RWPE2 (cell line): ENCODE measurements at regions not wholly inside any gene's neighbourhood (a gene's known extent, or its start where the extent isn't known, plus 50 kb on each side); places are given as distances from the start of the nearest gene placed in this dataset.

ENCODE experiments used
- ATAC-seq: fragments of 200-7000 bp; cut with Tn5 transposase; 3 replicates; pipeline ENCODE4 v1.9.1; 2021; ENCODE audit warnings: low read depth
- DNase-seq: peaks from one replicate; pipeline ENCODE4 v3.0.0-alpha.2; 2020; ENCODE audit warnings: low spot score
- H3K27ac ChIP-seq: fragments of 450-650 bp; 2 replicates; pipeline ENCODE4 v1.5.1; 2017; ENCODE audit warnings: mild to moderate bottlenecking; ENCODE audit not compliant: poor library complexity, severe bottlenecking
- H3K27me3 ChIP-seq: fragments of 250-450 bp; sonication (Bioruptor Pico); 2 replicates; pipeline ENCODE4 v1.5.1; 2021; ENCODE audit warnings: mild to moderate bottlenecking, moderate library complexity; ENCODE audit not compliant: insufficient read depth, poor library complexity, severe bottlenecking
- H3K36me3 ChIP-seq: fragments of 250-450 bp; sonication (Bioruptor Pico); 2 replicates; pipeline ENCODE4 v1.5.1; 2020; ENCODE audit warnings: low read depth, mild to moderate bottlenecking, moderate library complexity
- H3K4me1 ChIP-seq: fragments of 250-450 bp; sonication (Bioruptor Pico); 2 replicates; pipeline ENCODE4 v1.5.1; 2021; ENCODE audit warnings: mild to moderate bottlenecking, moderate library complexity; ENCODE audit not compliant: insufficient read depth, poor library complexity, severe bottlenecking
- H3K4me3 ChIP-seq: fragments of 250-450 bp; sonication (Bioruptor Pico); 2 replicates; pipeline ENCODE4 v1.5.1; 2021; ENCODE audit warnings: mild to moderate bottlenecking, moderate library complexity; ENCODE audit not compliant: severe bottlenecking
- H3K9me3 ChIP-seq: fragments of 250-450 bp; sonication (Bioruptor Pico); 2 replicates; pipeline ENCODE4 v1.5.1; 2021; ENCODE audit warnings: mild to moderate bottlenecking, moderate library complexity; ENCODE audit not compliant: severe bottlenecking
- TF ChIP-seq, protein P1 (sequence below): fragments of 450-650 bp; IDR thresholded peaks from one replicate; pipeline ENCODE4 v1.5.1; 2017; ENCODE audit warnings: mild to moderate bottlenecking, moderate library complexity; ENCODE audit not compliant: poor library complexity, severe bottlenecking

DNA sequence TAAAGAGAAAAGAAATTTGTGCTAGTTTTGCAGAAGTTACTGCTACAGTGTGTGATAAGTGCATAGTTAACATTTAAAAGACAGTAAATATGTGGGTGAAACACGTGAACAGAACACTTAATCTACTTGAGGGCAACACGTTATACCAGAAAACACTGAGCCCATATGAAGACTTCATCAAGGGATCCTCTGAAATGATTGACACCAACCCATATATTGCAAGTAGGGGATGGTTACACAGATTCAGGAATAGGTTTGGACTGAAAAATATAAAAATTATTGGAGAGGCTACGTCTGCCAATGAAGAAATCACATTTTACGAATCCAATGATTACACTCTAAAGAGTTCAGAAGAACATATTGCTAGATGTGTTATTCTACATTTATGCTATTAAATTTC, 185.6 kb downstream of the GPX5 start:
- TF ChIP-seq, protein P1, sequence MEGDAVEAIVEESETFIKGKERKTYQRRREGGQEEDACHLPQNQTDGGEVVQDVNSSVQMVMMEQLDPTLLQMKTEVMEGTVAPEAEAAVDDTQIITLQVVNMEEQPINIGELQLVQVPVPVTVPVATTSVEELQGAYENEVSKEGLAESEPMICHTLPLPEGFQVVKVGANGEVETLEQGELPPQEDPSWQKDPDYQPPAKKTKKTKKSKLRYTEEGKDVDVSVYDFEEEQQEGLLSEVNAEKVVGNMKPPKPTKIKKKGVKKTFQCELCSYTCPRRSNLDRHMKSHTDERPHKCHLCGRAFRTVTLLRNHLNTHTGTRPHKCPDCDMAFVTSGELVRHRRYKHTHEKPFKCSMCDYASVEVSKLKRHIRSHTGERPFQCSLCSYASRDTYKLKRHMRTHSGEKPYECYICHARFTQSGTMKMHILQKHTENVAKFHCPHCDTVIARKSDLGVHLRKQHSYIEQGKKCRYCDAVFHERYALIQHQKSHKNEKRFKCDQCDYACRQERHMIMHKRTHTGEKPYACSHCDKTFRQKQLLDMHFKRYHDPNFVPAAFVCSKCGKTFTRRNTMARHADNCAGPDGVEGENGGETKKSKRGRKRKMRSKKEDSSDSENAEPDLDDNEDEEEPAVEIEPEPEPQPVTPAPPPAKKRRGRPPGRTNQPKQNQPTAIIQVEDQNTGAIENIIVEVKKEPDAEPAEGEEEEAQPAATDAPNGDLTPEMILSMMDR = no peak
- H3K9me3 ChIP-seq = no peaks in the 10 kb centered on the region
- H3K4me3 ChIP-seq = no peak overlapping the region
- no peaks in the 10 kb centered on the region for H3K36me3 ChIP-seq
- no peaks in the 10 kb centered on the region for H3K27me3 ChIP-seq
- DNase-seq (no peak), ATAC-seq (no peak)
- no peak overlapping the region for H3K27ac ChIP-seq
- no peaks in the 10 kb centered on the region for H3K4me1 ChIP-seq

DNA sequence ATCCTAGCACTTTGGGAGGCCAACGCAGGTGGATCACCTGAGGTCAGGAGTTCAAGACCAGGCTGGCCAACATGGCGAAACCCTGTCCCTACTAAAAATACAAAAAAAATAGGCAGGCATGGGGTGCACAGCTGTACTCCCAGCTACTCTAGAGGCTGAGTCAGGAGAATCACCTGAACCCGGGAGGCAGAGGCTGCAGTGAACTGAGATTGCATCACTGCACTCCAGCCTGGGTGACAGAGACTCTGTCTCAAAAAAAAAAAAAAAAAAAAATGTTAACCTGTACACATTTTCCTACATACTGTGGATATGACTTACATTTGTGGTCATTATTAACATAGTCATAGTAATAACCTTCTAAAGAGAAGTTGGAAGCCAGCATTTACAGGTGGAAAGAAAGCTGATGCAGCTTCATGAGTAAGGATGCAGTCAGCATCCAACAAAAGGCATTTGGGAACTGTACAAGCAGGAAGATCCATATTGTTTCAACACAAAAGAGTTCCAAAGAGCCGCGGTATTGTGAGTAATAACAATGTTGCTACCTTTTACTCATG, 186.2 kb downstream of the GPX5 start:
- H3K27ac ChIP-seq = no peak overlapping the region
- TF ChIP-seq, protein P1 = no peak
- H3K4me3 ChIP-seq = no peak overlapping the region
- peak; percentile 90 for ATAC-seq
- H3K9me3 ChIP-seq = no peaks in the 10 kb centered on the region
- DNase-seq = no peak
- no peaks in the 10 kb centered on the region for H3K36me3 ChIP-seq
- H3K4me1 ChIP-seq = no peaks in the 10 kb centered on the region
- H3K27me3 ChIP-seq = no peaks in the 10 kb centered on the region

DNA sequence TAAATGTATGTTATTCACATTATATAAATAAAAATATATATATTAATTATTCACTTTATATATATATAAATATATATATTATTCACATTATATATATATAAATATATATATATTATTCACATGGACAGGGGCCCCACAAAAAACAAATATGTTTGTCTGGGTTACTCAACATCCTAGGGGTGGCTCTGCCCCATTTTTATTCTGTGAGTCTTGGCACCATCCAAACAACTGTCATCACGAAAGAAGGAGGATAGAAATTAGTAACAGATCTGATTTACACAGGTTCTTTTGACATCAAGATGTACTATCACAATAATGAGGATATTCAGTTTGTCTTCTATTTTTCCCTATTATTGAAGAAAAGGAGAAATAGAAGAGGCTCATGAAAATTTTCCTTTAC, 187.3 kb downstream of the GPX5 start:
- ATAC-seq (no peak), DNase-seq (no peak)
- no peaks in the 10 kb centered on the region for H3K27me3 ChIP-seq
- no peak overlapping the region for H3K4me3 ChIP-seq
- TF ChIP-seq, protein P1 = no peak
- no peaks in the 10 kb centered on the region for H3K36me3 ChIP-seq
- H3K9me3 ChIP-seq = no peaks in the 10 kb centered on the region
- no peak overlapping the region for H3K27ac ChIP-seq
- H3K4me1 ChIP-seq = no peaks in the 10 kb centered on the region

DNA sequence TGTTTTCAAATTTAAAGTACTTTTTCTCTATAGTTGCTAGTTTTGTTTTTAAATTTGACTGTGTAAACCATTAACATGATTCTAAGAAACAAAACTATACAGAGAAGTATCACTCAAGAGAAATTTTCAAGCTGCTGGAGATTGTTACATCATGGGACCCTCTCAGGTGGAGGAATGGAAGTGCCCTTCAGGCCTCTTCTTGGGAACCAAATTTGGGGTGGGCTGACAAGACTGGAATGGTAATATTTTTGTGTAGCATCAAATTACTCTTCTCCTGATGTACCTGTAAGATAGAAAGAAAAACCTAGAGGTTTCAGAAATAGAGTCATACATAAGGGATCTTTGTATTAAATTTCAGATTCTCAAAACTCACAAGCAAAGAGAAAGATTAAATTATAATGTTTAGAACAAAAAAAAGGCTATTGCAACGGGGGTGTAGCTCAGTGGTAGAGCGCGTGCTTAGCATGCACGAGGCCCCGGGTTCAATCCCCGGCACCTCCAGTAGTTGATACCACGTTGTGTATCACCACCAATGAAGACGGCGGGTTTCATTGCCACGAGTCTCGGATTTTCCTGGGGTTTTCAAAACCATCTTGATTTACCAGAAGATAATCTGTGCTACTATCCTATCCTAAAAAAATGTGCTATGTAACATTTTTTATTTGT, 193.7 kb downstream of the GPX5 start:
- Histone ChIP-seq H3K27ac (no peak overlapping the region), H3K4me3 (no peak overlapping the region), H3K27me3 (peaks cover 3% of the 10 kb centered on the region), H3K4me1 (no peaks in the 10 kb centered on the region), H3K36me3 (no peaks in the 10 kb centered on the region), H3K9me3 (no peaks in the 10 kb centered on the region)
- peak; percentile 61; the same call in 2 of the 3 replicates for ATAC-seq
- TF ChIP-seq, protein P1 = no peak
- no peak for DNase-seq
